Heart right ventricle (tissue), 2 donors: ENCODE measurements at regions not wholly inside any gene's neighbourhood (a gene's known extent, or its start where the extent isn't known, plus 50 kb on each side); places are given as distances from the start of the nearest gene placed in this dataset.

Experiments used
- microRNA-seq, 2 donors: library from miRNA; unstranded; fragments of <30 nt; microRNA quantifications; one replicate each; pipeline ENCODE4 v1.2.0, GENCODE V29; 2021
- donor health status: DM: no; HTN: no; CAD: no.
- donor health status: DM: yes; HTN: yes; CAD: no.

Small RNA genes lying in the stretch of these regions (microRNA-seq; reads per million reads assigned to microRNA genes)
- 0 reads per million in 2 donors for gene MIR4771-1
